Ectodermal cell (in vitro differentiated cells): ENCODE measurements at regions not wholly inside any gene's neighbourhood (a gene's known extent, or its start where the extent isn't known, plus 50 kb on each side); places are given as distances from the start of the nearest gene placed in this dataset.
"Not testable (repeated sequence)": the region's sequence is repeated elsewhere in the genome, so short reads cannot be mapped to it uniquely, and the experiment has no call there.

Experiments
- H3K27ac ChIP-seq: 2 replicates; pipeline ENCODE4 v1.7.0; 2013; ENCODE audit warnings: mild to moderate bottlenecking, low read depth, low read length; ENCODE audit not compliant: insufficient read depth, poor library complexity, severe bottlenecking
- H3K27me3 ChIP-seq: 2 replicates; pipeline ENCODE4 v1.7.0; 2013; ENCODE audit warnings: mild to moderate bottlenecking, low read length; ENCODE audit not compliant: insufficient read depth, control insufficient read depth, poor library complexity, severe bottlenecking
- H3K36me3 ChIP-seq: one replicate; pipeline ENCODE4 v1.7.0; 2013; ENCODE audit warnings: low read length; ENCODE audit not compliant: control insufficient read depth, insufficient read depth
- H3K4me1 ChIP-seq: one replicate; pipeline ENCODE4 v1.7.0; 2013; ENCODE audit warnings: low read length; ENCODE audit not compliant: control insufficient read depth, insufficient read depth
- H3K4me3 ChIP-seq: 2 replicates; pipeline ENCODE4 v1.7.0; 2013; ENCODE audit warnings: low read depth, low read length, control low read depth; ENCODE audit not compliant: insufficient read depth
- H3K9me3 ChIP-seq: 2 replicates; pipeline ENCODE4 v1.7.0; 2013; ENCODE audit warnings: mild to moderate bottlenecking, low read length, moderate library complexity; ENCODE audit not compliant: control insufficient read depth
- whole genome bisulfite sequencing, 2 experiments: methylation state at CpG; one replicate each; pipeline ENCODE4 v1.1.7; 2013; ENCODE audit warnings: missing lambda C conversion rate in 2 of 2; 5-methylcytosine and 5-hydroxymethylcytosine counted together

GRCh38 chrX:3972104-3972858, 258.8 kb upstream of the PRKX start:
- not testable (repeated sequence) for H3K27me3 ChIP-seq, H3K4me1 ChIP-seq, H3K4me3 ChIP-seq, H3K27ac ChIP-seq, H3K36me3 ChIP-seq, H3K9me3 ChIP-seq
- WGBS, 2 experiments = 73 to 84% methylated on average over 6 to 8 of the region's 8 CpGs

GRCh38 chrX:3968749-3969148, 255.3 kb upstream of the PRKX start:
- WGBS, 2 experiments = 88 to 92% methylated on average over 4 of the region's 4 CpGs
- Histone ChIP-seq H3K4me3 (no peak overlapping the region), H3K27me3 (no peaks in the 10 kb centered on the region), H3K36me3 (no peaks in the 10 kb centered on the region), H3K9me3 (no peaks in the 10 kb centered on the region), H3K27ac (no peak overlapping the region), H3K4me1 (no peaks in the 10 kb centered on the region)

DNA sequence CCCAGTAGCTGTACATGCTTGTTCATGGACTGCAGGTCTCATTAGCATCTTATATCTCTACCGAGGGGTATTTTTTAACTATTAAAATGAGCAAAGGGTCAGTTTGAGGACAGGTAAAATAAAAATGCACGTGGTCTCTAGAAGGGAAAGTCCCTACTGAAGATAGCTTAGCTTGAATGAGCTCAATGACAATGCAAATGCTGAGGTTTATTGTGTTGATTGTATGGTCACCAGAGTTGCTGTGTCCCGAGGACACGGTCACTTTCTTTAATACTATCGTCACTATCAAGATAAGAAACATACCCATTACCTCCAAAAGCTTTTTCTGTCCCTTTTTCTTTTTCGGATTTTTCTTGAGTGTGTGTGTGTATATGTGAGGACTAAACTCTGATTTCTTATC, 250.5 kb upstream of the PRKX start:
- 68 to 72% methylated on average over 2 of the region's 6 CpGs for WGBS, 2 experiments

DNA sequence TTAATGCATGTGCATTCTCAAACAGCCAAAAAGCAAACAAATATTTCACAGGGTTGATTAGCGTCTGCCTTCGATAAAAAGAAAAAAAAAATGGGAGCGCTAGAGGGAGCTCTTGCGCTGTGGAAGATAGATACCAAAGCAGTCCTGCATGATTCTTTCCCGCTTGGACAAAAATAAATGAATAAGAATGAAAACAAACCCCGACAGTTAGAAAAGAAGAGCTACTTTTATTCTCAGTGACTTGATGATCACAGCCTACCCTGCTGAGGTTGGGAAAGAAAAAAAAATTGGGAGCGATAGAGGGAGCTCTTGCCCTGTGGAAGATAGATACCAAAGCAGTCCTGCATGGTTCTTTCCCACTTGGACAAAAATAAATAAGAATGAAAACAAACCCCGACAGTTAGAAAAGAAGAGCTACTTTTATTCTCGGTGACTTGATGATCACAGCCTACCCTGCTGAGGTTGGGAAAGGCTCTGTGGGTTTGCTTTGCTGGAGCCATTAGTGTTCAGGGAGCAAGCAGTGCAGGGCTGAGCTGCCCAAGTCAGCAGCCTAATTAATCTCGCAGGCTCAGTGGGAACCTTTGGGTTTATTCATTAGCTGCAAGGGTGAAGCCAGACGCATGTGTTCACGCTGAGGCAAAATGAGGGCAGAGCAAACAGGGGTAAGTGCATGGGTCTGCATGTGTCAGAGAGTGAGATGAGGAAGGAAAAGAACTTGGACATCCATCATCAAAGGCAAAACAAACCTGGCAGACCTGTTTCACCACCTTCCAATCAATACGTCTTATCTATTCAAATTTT, 249.3 kb upstream of the PRKX start:
- Histone ChIP-seq H3K36me3 (no peaks in the 10 kb centered on the region), H3K4me1 (no peaks in the 10 kb centered on the region), H3K27me3 (no peaks in the 10 kb centered on the region), H3K27ac (no peak overlapping the region), H3K4me3 (no peak overlapping the region), H3K9me3 (no peaks in the 10 kb centered on the region)
- 18 to 22% methylated on average over 10 to 13 of the region's 13 CpGs for WGBS, 2 experiments

More for the DNA sequence above, 250.5 kb upstream of the PRKX start:
- Histone ChIP-seq H3K27me3 (no peaks in the 10 kb centered on the region), H3K9me3 (no peaks in the 10 kb centered on the region), H3K36me3 (no peaks in the 10 kb centered on the region), H3K27ac (no peak overlapping the region), H3K4me1 (no peaks in the 10 kb centered on the region), H3K4me3 (no peak overlapping the region)

DNA sequence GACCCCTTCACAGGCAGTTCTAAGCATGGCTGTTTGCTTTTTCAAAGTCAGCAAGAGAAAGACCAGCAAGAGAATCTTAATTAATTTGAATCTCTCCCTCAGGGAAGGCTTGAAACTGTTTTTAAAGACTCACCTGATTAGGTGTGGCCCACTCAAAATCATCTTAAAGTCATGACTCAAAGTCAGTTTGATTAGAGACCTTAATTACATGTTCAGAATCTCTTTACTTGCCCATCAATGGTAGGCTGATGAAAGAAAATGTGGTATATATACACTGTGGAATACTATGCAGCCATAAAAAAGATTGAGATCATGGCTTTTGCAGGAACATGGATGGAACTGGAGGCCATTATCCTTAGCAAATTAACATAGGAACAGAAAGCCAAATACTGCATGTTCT, 247.5 kb upstream of the PRKX start:
- no peak overlapping the region for H3K4me3 ChIP-seq

DNA sequence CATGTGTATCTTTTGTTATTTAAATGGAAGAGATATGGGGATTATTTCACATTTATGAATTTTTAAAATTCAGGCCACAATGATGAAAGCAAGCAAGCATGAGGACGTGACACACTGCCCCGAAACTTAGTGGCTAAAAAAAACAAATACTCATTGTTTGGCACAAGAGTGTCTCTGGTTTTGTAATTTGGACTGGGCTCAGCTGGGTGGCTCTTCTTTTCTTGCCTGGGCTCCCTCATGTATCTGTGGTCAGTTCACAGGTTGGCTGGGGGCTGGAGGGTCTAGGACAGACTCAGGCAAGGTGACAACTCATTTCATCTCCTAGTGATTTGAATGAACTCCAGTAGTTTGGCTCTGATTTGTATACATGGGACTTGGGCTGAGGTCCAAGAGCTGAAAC, 238.4 kb upstream of the PRKX start:
- H3K27ac ChIP-seq = no peak overlapping the region
- no peak overlapping the region for H3K4me3 ChIP-seq
- no peaks in the 10 kb centered on the region for H3K9me3 ChIP-seq
- no peaks in the 10 kb centered on the region for H3K4me1 ChIP-seq
- H3K36me3 ChIP-seq = no peaks in the 10 kb centered on the region
- no peaks in the 10 kb centered on the region for H3K27me3 ChIP-seq
- WGBS, 2 experiments = 94 to 98% methylated on average over 2 of the region's 2 CpGs

More for the DNA sequence above, 247.5 kb upstream of the PRKX start:
- H3K4me1 ChIP-seq = no peaks in the 10 kb centered on the region
- H3K27me3 ChIP-seq = no peaks in the 10 kb centered on the region
- no peak overlapping the region for H3K27ac ChIP-seq
- H3K9me3 ChIP-seq = no peaks in the 10 kb centered on the region
- no peaks in the 10 kb centered on the region for H3K36me3 ChIP-seq

DNA sequence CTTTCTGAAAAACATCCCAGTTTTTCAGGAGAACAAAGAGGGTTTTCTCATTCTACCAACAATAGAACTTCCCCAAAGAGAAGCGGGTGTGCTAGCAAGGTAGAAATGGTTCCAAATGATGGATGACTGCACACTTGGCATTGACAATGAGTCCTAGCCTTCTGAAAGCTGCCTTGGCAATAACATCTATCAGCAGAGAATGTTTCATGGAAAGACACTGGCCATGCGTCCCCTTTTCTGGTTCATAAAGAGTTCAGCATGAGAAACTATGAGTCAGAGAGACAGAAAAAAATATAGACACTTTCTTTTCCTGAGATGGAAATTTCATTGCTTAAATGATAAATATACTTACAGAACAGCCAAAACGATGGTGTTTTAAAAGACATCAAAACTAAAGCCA, 236.9 kb upstream of the PRKX start:
- Histone ChIP-seq H3K4me3 (no peak overlapping the region), H3K9me3 (no peaks in the 10 kb centered on the region), H3K27me3 (no peaks in the 10 kb centered on the region), H3K36me3 (no peaks in the 10 kb centered on the region), H3K27ac (no peak overlapping the region), H3K4me1 (no peaks in the 10 kb centered on the region)
- 94 to 100% methylated on average over 2 to 3 of the region's 3 CpGs for WGBS, 2 experiments

DNA sequence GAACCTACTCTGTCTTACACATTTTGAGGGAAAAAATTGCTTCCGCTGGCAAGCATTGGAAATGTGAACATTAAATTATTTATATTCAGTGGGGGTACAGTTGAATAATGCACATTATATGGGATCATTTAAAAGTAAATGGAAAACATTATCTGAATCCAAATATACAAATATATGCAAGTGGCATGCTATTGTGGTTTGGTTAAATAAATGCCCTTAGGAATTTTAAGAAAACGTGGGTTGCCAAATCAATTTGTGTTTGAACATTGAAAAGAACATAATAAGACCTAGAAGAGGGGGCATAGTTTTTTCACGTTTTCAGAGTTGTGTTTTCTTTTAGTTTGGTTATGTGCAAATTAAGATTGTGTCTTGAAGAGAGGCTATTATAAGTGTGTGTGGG, 230.5 kb upstream of the PRKX start:
- no peaks in the 10 kb centered on the region for H3K27me3 ChIP-seq
- 82 to 86% methylated on average over 2 of the region's 3 CpGs for WGBS, 2 experiments
- H3K27ac ChIP-seq = no peak overlapping the region

DNA sequence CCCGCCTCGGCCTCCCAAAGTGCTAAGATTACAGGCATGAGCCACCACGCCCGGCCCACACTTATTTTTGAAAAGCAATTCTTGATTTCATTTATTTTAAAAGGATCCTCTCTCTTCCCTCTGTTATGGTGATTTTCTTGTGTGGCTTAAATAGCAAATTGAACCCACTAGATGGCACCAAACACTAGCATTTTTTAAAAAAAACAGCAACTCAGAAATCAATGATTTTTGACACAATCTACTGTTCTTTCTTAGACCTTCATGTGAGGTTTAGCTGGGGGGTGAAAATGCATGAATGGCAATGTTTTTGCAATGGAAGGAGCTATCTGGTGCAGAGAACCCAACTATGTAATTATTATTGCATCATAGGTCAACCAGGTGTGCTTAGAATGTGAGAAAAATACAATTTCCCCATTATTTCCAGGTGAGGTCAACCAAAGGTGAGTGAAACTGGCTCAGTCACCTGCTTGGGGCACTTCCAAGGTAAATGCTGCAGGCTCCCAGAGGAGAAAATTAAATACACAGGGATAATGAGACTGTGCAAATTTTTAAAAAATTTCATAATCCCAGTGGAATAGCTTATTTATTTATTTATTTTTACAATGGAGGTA, 226.7 kb upstream of the PRKX start:
- no peaks in the 10 kb centered on the region for H3K36me3 ChIP-seq
- no peaks in the 10 kb centered on the region for H3K27me3 ChIP-seq
- H3K27ac ChIP-seq = no peak overlapping the region
- H3K4me1 ChIP-seq = no peaks in the 10 kb centered on the region
- no peak overlapping the region for H3K4me3 ChIP-seq
- no peaks in the 10 kb centered on the region for H3K9me3 ChIP-seq
- WGBS, 2 experiments = 22 to 53% methylated on average over 2 to 4 of the region's 4 CpGs

More for the DNA sequence above, 230.5 kb upstream of the PRKX start:
- Histone ChIP-seq H3K4me1 (no peaks in the 10 kb centered on the region), H3K4me3 (no peak overlapping the region), H3K36me3 (no peaks in the 10 kb centered on the region), H3K9me3 (no peaks in the 10 kb centered on the region)

GRCh38 chrX:3938587-3938986, 225.1 kb upstream of the PRKX start:
- no peak overlapping the region for H3K4me3 ChIP-seq
- 86 to 97% methylated on average over 3 of the region's 3 CpGs for WGBS, 2 experiments

More at GRCh38 chrX:3938587-3938986, 225.1 kb upstream of the PRKX start:
- Histone ChIP-seq H3K9me3 (no peaks in the 10 kb centered on the region), H3K27ac (no peak overlapping the region), H3K27me3 (no peaks in the 10 kb centered on the region), H3K36me3 (no peaks in the 10 kb centered on the region), H3K4me1 (no peaks in the 10 kb centered on the region)
